Epithelial cell of proximal tubule (primary cell): ENCODE measurements at regions not wholly inside any gene's neighbourhood (a gene's known extent, or its start where the extent isn't known, plus 50 kb on each side); places are given as distances from the start of the nearest gene placed in this dataset.

ENCODE experiments used
- DNase-seq: peaks from one replicate; pipeline ENCODE4 v3.0.0-alpha.2; 2011; ENCODE audit warnings: low read depth
- H3K4me3 ChIP-seq: 2 replicates; pipeline ENCODE4 v1.5.1; 2011; ENCODE audit warnings: low read depth, mild to moderate bottlenecking, low read length
- CTCF ChIP-seq: conservative IDR thresholded peaks from 2 replicates; pipeline ENCODE4 v1.5.1; 2012; ENCODE audit warnings: low read depth, mild to moderate bottlenecking, low read length

- no peak for DNase-seq
Measured at GRCh38 chr14:96663491-96664067, 133.6 kb upstream of the VRK1 start.

DNA sequence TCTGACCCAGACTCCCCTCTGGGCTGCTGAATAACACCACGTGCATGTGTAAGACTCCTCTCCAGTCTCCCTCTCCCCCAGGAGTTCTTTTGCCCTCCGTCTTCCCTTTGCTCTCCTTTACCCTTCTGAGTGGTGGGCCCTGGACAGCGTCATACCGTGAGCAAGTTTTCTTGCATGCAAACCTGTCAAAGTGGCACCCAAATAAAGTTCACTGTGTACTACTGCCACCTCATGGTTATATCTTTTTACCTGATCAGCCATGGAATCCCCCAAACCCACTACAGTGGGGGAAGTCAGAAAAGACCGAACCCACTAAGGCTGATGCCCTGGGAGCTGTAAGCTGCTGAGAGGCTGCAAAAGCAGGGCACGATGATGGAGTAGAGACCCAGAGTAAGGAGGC, 131.1 kb upstream of the VRK1 start:
- DNase-seq = no peak
- TF ChIP-seq CTCF = no peak
- H3K4me3 ChIP-seq = no peak overlapping the region

More at GRCh38 chr14:96663491-96664067, 133.6 kb upstream of the VRK1 start:
- TF ChIP-seq CTCF = no peak
- H3K4me3 ChIP-seq = no peak overlapping the region

GRCh38 chr14:96670391-96670790, 126.8 kb upstream of the VRK1 start:
- DNase-seq = no peak
- no peak for TF ChIP-seq CTCF
- H3K4me3 ChIP-seq = no peak overlapping the region

GRCh38 chr14:96671218-96671617, 126.0 kb upstream of the VRK1 start:
- TF ChIP-seq CTCF = no peak
- no peak for DNase-seq
- H3K4me3 ChIP-seq = no peak overlapping the region

DNA sequence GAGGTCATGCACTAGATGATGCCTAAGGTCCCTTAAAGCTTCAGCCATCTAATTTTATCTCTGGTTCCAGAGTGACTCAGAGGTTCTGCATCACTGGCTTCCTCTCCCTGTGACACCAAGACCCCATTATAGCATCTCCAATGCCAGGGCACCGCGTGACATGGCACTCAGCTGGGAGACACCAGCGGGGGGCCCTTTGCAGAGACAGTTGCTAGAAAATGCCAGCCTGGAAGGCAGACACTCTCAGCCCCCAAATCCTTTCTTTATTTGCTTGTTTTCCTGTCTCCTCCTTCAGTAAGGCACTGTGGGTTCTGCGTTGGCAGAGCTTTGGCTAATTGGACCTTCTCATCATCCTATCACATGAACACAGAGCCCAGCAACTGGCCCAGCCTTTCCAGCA, 123.5 kb upstream of the VRK1 start:
- no peak overlapping the region for H3K4me3 ChIP-seq
- no peak for TF ChIP-seq CTCF
- DNase-seq = no peak

DNA sequence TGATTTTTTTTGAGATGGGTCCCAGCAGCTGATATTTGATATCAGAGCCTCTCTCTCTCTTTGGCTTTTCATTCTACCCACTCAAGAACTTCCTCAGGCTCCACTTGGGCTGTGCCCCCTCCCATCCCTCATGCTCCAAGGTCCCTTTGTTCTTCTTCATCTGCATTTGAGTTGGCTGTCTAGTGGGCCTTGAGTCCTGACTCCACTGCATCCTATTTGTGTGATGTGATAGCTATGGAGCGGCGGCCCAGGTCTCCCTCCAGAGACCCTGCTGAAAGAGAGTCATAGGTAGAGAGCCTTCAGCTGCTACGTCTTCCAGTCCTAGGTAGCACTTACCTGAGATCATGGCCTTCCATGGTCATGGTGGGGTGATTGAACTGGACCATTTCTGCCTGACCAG, 123.1 kb upstream of the VRK1 start:
- H3K4me3 ChIP-seq = no peak overlapping the region
- no peak for TF ChIP-seq CTCF
- no peak for DNase-seq

DNA sequence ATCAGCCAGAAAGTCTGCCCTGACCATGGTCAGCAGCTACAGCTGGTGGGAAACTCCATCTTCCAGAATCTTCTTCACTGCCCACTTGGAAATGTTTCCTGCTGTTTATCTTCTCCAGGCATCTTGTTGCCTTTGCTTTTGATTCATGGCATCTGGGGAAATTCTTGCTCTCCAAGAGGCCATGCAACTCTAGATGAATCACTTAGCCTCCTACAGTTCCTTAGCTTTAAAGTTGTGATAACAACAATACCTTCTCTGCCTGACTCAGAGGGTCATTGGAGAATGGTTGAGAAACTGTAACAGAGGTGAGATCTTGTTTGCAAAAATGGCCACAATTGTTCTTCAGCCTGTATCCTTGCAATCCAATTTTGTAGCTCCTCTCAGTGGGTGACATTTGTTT, 121.0 kb upstream of the VRK1 start:
- no peak overlapping the region for H3K4me3 ChIP-seq
- peak; percentile 30 for DNase-seq
- TF ChIP-seq CTCF = no peak
